ENCODE measurements at regions not wholly inside any gene's neighbourhood (a gene's known extent, or its start where the extent isn't known, plus 50 kb on each side); places are given as distances from the start of the nearest gene placed in this dataset.
A peak's percentile ranks its signal among the peaks of the same experiment; 100 is the strongest.

- peak; percentile 15 for DNase-seq
Observed at GRCh38 chr7:95718577-95719410, 53.6 kb upstream of the DYNC1I1 start.

- DNase-seq = no peak
Observed at GRCh38 chr7:95716357-95717122, 55.8 kb upstream of the DYNC1I1 start.

- no peak for DNase-seq
Observed at GRCh38 chr7:95715274-95715673, 57.1 kb upstream of the DYNC1I1 start.

- DNase-seq = no peak
Observed at GRCh38 chr7:95710711-95711110, 61.6 kb upstream of the DYNC1I1 start.

GRCh38 chr7:95700917-95701316 lies 71.4 kb upstream of the DYNC1I1 start:
- DNase-seq = no peak

- DNase-seq = no peak
Observed at GRCh38 chr7:95694334-95694733, 78.0 kb upstream of the DYNC1I1 start.

- peak; percentile 4 for DNase-seq
Observed at GRCh38 chr7:95693551-95694333, 78.6 kb upstream of the DYNC1I1 start.

GRCh38 chr7:95691464-95691863 lies 80.9 kb upstream of the DYNC1I1 start:
- DNase-seq = no peak

- DNase-seq = peak; percentile 37
Observed at GRCh38 chr7:95690367-95690947, 81.9 kb upstream of the DYNC1I1 start.

GRCh38 chr7:95688931-95689495 lies 83.3 kb upstream of the DYNC1I1 start:
- peak; percentile 4 for DNase-seq

GRCh38 chr7:95687759-95688343 lies 84.5 kb upstream of the DYNC1I1 start:
- peak; percentile 12 for DNase-seq

GRCh38 chr7:95686109-95686508 lies 86.2 kb upstream of the DYNC1I1 start:
- DNase-seq = peak; percentile 41

GRCh38 chr7:95684505-95684904 lies 87.8 kb upstream of the DYNC1I1 start:
- DNase-seq = no peak

GRCh38 chr7:95684037-95684436 lies 87.7 kb upstream of the PDK4 start:
- peak; percentile 26 for DNase-seq

GRCh38 chr7:95682913-95683312 lies 86.6 kb upstream of the PDK4 start:
- DNase-seq = no peak

- DNase-seq = no peak
Observed at GRCh38 chr7:95676691-95677090, 80.4 kb upstream of the PDK4 start.

GRCh38 chr7:95675632-95676031 lies 79.3 kb upstream of the PDK4 start:
- no peak for DNase-seq

- no peak for DNase-seq
Observed at GRCh38 chr7:95675016-95675415, 78.7 kb upstream of the PDK4 start.

- no peak for DNase-seq
Observed at GRCh38 chr7:95674101-95674500, 77.8 kb upstream of the PDK4 start.

GRCh38 chr7:95672434-95672833 lies 76.1 kb upstream of the PDK4 start:
- DNase-seq = no peak

GRCh38 chr7:95669513-95669912 lies 73.2 kb upstream of the PDK4 start:
- DNase-seq = no peak

GRCh38 chr7:95668504-95669018 lies 72.2 kb upstream of the PDK4 start:
- no peak for DNase-seq

Data from fibroblast of upper back skin (primary cell).